ENCODE measurements at regions not wholly inside any gene's neighbourhood (a gene's known extent, or its start where the extent isn't known, plus 50 kb on each side); places are given as distances from the start of the nearest gene placed in this dataset.
"Not testable (repeated sequence)": the region's sequence is repeated elsewhere in the genome, so short reads cannot be mapped to it uniquely, and the experiment has no call there.

DNA sequence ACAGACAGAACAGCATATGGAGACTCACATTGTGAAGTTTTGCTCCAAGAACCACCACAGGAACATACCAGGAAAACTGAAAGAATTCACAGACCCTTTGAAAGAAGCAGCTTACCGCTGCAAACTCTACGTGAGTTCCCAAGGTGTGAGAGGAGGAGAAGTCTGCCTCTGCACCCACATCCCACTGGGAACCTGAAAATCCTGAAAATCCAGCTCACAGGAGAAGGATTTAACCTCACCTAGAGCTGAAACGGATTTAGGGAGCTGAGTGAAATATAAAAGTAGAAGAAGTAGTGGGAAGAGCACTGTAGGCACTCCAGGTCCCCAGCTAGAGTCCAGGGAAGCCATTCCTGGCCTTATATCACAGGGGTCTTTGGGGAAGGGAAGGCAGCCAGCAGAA, 80.0 kb downstream of the FHIP1A start:
- no peak for ATAC-seq
- H3K4me3 ChIP-seq (ENCODE audit: low read length): no peak overlapping the region
- no peak for DNase-seq
- no peaks in the 10 kb centered on the region for H3K27me3 Mint-ChIP-seq (ENCODE audit: low read depth in 2 of 2)
- H3K9me3 Mint-ChIP-seq: peaks cover 5 to 8% of the 10 kb centered on the region in 2 donors
- H3K9me3 ChIP-seq (ENCODE audit: control insufficient read depth, insufficient read depth, low read length): peaks cover 4% of the 10 kb centered on the region
- H3K27ac Mint-ChIP-seq: no peak overlapping the region
- no peak overlapping the region for H3K27ac ChIP-seq (ENCODE audit: low read length)
- intact Hi-C loops (cut with micrococcal nuclease): no loop called here
- no peaks in the 10 kb centered on the region for H3K4me1 ChIP-seq (ENCODE audit: control insufficient read depth, insufficient read depth, low read length)
- H3K4me1 Mint-ChIP-seq: no peaks in the 10 kb centered on the region
- no peak for TF ChIP-seq CTCF (IDR thresholded peaks at IDR 0.05)
- no peak overlapping the region for H3K4me3 Mint-ChIP-seq
- WGBS (ENCODE audit: insufficient coverage): 77% methylated on average over 3 of the region's 3 CpGs
- no peaks in the 10 kb centered on the region for H3K36me3 ChIP-seq (ENCODE audit: control insufficient read depth, insufficient read depth, low read length)
- no peaks in the 10 kb centered on the region for H3K27me3 ChIP-seq (ENCODE audit: control insufficient read depth, insufficient read depth, low read length)
- no peaks in the 10 kb centered on the region for H3K36me3 Mint-ChIP-seq

DNA sequence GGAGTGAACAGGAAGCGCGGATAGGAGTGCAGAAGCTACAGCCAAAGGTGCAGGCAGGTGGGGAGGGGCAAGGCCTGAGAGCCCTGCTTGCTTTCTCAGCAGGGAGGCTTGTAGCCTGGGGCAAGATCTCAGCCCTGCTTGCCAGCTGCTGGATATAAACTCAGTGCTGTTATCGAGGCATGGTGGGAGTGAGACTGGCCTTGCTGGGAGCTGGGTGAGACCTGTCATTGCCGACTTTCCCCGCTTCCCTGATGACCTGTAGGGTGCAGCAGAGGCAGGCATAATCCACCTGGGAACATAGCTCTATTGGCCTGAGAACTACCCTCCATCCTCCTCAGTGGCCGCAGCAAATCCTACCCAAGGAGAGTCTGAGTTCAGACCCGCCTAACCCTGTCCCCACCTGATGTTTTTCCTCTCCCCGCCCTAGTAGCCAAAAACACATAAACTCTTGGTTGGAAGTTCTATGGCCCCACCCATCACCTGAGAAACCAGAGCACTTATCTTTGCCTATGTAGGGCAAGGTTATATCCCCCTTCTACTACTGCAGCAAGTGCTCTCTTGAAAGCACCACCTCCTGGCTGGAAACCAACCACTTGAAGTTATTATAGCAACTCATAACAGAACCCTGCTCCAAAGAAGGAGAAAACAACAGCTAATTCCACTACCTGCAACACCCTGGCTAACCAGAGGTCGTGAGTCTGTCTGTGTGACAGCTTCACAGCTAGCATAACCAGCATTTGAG, 80.7 kb downstream of the FHIP1A start:
- Mint-ChIP-seq H3K27me3 (ENCODE audit: low read depth in 2 of 2) (no peaks in the 10 kb centered on the region), H3K27ac (no peak overlapping the region), H3K36me3 (no peaks in the 10 kb centered on the region), H3K9me3 (peaks cover 5 to 8% of the 10 kb centered on the region in 2 donors), H3K4me1 (no peaks in the 10 kb centered on the region), H3K4me3 (no peak overlapping the region)
- no peak overlapping the region for H3K4me3 ChIP-seq (ENCODE audit: low read length)
- H3K27me3 ChIP-seq (ENCODE audit: control insufficient read depth, insufficient read depth, low read length): no peaks in the 10 kb centered on the region
- ATAC-seq: no peak
- intact Hi-C loops (cut with micrococcal nuclease): no loop called here
- H3K36me3 ChIP-seq (ENCODE audit: control insufficient read depth, insufficient read depth, low read length): no peaks in the 10 kb centered on the region
- no peak overlapping the region for H3K27ac ChIP-seq (ENCODE audit: low read length)
- DNase-seq: no peak
- WGBS (ENCODE audit: insufficient coverage): 83% methylated on average over 9 of the region's 9 CpGs
- no peaks in the 10 kb centered on the region for H3K4me1 ChIP-seq (ENCODE audit: control insufficient read depth, insufficient read depth, low read length)
- peaks cover 4% of the 10 kb centered on the region for H3K9me3 ChIP-seq (ENCODE audit: control insufficient read depth, insufficient read depth, low read length)
- no peak for TF ChIP-seq CTCF (IDR thresholded peaks at IDR 0.05)

- intact Hi-C loops (cut with micrococcal nuclease); H3K9me3 Mint-ChIP-seq; H3K4me3 Mint-ChIP-seq; DNase-seq; H3K4me3 ChIP-seq (ENCODE audit: low read length); H3K36me3 ChIP-seq (ENCODE audit: control insufficient read depth, insufficient read depth, low read length); H3K9me3 ChIP-seq (ENCODE audit: control insufficient read depth, insufficient read depth, low read length); H3K4me1 ChIP-seq (ENCODE audit: control insufficient read depth, insufficient read depth, low read length); H3K27me3 Mint-ChIP-seq (ENCODE audit: low read depth in 2 of 2); H3K4me1 Mint-ChIP-seq; H3K27ac ChIP-seq (ENCODE audit: low read length); H3K27ac Mint-ChIP-seq; H3K36me3 Mint-ChIP-seq; H3K27me3 ChIP-seq (ENCODE audit: control insufficient read depth, insufficient read depth, low read length); ATAC-seq: not testable (repeated sequence)
- WGBS (ENCODE audit: insufficient coverage): 84% methylated on average over 2 of the region's 3 CpGs
These were observed 86.6 kb downstream of the FHIP1A start for GRCh38 chr4:151495612-151496011.

DNA sequence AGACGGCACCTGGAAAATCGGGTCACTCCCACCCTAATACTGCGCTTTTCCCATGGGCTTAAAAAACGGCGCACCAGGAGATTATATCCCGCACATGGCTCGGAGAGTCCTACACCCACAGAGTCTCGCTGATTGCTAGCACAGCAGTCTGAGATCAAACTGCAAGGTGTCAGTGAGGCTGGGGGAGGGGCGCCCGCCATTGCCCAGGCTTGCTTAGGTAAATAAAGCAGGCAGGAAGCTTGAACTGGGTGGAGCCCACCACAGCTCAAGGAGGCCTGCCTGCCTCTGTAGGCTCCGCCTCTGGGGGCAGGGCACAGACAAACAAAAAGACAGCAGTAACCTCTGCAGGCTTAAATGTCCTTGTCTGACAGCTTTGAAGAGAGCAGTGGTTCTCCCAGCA, 102.6 kb downstream of the FHIP1A start:
- H3K27ac ChIP-seq (ENCODE audit: low read length); H3K4me3 Mint-ChIP-seq; H3K9me3 ChIP-seq (ENCODE audit: control insufficient read depth, insufficient read depth, low read length); H3K36me3 ChIP-seq (ENCODE audit: control insufficient read depth, insufficient read depth, low read length); DNase-seq; H3K9me3 Mint-ChIP-seq; ATAC-seq; H3K27me3 ChIP-seq (ENCODE audit: control insufficient read depth, insufficient read depth, low read length); H3K4me3 ChIP-seq (ENCODE audit: low read length); H3K4me1 ChIP-seq (ENCODE audit: control insufficient read depth, insufficient read depth, low read length); H3K27ac Mint-ChIP-seq; H3K36me3 Mint-ChIP-seq; H3K4me1 Mint-ChIP-seq; intact Hi-C loops (cut with micrococcal nuclease); H3K27me3 Mint-ChIP-seq (ENCODE audit: low read depth in 2 of 2): not testable (repeated sequence)
- 91% methylated on average over 8 of the region's 11 CpGs for WGBS (ENCODE audit: insufficient coverage)

Measured in natural killer cell (primary cell).